ENCODE measurements at regions not wholly inside any gene's neighbourhood (a gene's known extent, or its start where the extent isn't known, plus 50 kb on each side); places are given as distances from the start of the nearest gene placed in this dataset.

- peak; percentile 70 for DNase-seq (ENCODE audit: extremely low read depth, low read depth)
- TF ChIP-seq CTCF (IDR thresholded peaks at IDR 0.05; ENCODE audit: low read depth, low read length) = no peak
Observed at GRCh38 chr15:31554261-31554660, 227.6 kb downstream of the KLF13 start.

GRCh38 chr15:31555022-31555421 is 228.4 kb downstream of the KLF13 start:
- no peak for DNase-seq (ENCODE audit: extremely low read depth, low read depth)
- no peak for TF ChIP-seq CTCF (IDR thresholded peaks at IDR 0.05; ENCODE audit: low read depth, low read length)

- no peak for DNase-seq (ENCODE audit: extremely low read depth, low read depth)
- TF ChIP-seq CTCF (IDR thresholded peaks at IDR 0.05; ENCODE audit: low read depth, low read length) = no peak
Observed at GRCh38 chr15:31556494-31557150, 230.0 kb downstream of the KLF13 start.

GRCh38 chr15:31557899-31558298 is 231.3 kb downstream of the KLF13 start:
- TF ChIP-seq CTCF (IDR thresholded peaks at IDR 0.05; ENCODE audit: low read depth, low read length) = no peak
- DNase-seq (ENCODE audit: extremely low read depth, low read depth) = no peak

GRCh38 chr15:31558840-31559239 is 232.2 kb downstream of the KLF13 start:
- no peak for DNase-seq (ENCODE audit: extremely low read depth, low read depth)
- TF ChIP-seq CTCF (IDR thresholded peaks at IDR 0.05; ENCODE audit: low read depth, low read length) = no peak

GRCh38 chr15:31559786-31560185 is 233.2 kb downstream of the KLF13 start:
- DNase-seq (ENCODE audit: extremely low read depth, low read depth) = no peak
- no peak for TF ChIP-seq CTCF (IDR thresholded peaks at IDR 0.05; ENCODE audit: low read depth, low read length)

GRCh38 chr15:31560643-31561042 is 234.0 kb downstream of the KLF13 start:
- no peak for DNase-seq (ENCODE audit: extremely low read depth, low read depth)
- no peak for TF ChIP-seq CTCF (IDR thresholded peaks at IDR 0.05; ENCODE audit: low read depth, low read length)

Measured in AG09319 (cell line).